ENCODE measurements at regions not wholly inside any gene's neighbourhood (a gene's known extent, or its start where the extent isn't known, plus 50 kb on each side); places are given as distances from the start of the nearest gene placed in this dataset.

DNA sequence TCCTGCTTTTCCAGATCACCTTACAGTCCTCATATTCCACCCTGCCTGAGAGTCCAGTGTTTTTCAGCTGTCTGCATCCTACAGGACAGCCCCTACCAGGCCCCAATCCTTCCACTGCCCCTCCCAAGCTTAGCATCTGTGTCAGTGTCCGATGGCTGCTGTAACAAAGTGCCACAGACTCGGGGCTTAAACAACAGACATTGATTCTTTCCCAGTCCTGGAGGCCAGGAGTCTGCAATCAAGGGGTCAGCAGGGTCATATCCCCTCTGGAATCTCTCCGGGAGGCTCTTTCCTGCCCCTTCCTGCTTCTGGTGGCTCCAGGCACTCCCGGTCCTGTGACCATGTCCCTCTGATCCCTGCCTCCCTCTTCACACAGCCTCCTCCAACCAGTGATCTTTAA, 396.6 kb upstream of the MAP3K7 start:
- WGBS, 3 donors: 42 to 53% (median 47%) methylated on average over 4 of the region's 4 CpGs
- H3K27ac ChIP-seq (ENCODE audit: low read depth in 1 of 3, low read length in 2 of 3): no peak overlapping the region
- no peak for FAIRE-seq
- no peaks in the 10 kb centered on the region for H3K4me1 ChIP-seq (ENCODE audit: control insufficient read depth in 3 of 3, insufficient read depth in 2 of 3, low read depth in 1 of 3, low read length in 2 of 3)
- no peaks in the 10 kb centered on the region for H3K9me3 ChIP-seq (ENCODE audit: control insufficient read depth in 2 of 2, insufficient read depth in 1 of 2, low read depth in 1 of 2, low read length in 1 of 2)
- DNase-seq: no peak
- H3K27me3 ChIP-seq (ENCODE audit: control insufficient read depth in 3 of 3, insufficient read depth in 3 of 3, low read length in 3 of 3): no peaks in the 10 kb centered on the region
- no peak overlapping the region for H3K4me3 ChIP-seq (ENCODE audit: low read depth in 1 of 3, low read length in 3 of 3)
- H3K36me3 ChIP-seq (ENCODE audit: control insufficient read depth in 3 of 3, insufficient read depth in 2 of 3, low read depth in 1 of 3, low read length in 3 of 3): no peaks in the 10 kb centered on the region

DNA sequence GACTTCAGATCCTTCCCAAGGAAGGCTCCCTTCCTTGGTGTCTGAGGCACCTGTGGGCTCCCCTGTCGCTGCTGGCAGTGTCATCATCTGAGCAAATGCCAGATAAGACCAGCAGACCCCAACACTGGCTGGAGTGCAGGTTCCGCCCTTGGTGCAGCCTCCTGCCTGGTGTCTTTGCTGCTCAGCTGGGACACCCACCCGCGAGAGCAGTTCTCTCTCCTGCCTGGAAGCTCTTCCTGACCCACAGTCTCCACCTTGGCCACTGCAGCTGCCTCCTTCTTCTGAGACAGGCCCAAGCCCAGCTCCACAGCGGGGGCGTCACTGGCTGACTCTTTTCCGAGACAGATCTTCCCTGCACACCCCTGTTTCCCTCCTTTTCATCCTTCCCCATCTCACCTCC, 395.7 kb upstream of the MAP3K7 start:
- Histone ChIP-seq H3K9me3 (ENCODE audit: control insufficient read depth in 2 of 2, insufficient read depth in 1 of 2, low read depth in 1 of 2, low read length in 1 of 2) (no peaks in the 10 kb centered on the region), H3K4me3 (ENCODE audit: low read depth in 1 of 3, low read length in 3 of 3) (no peak overlapping the region), H3K36me3 (ENCODE audit: control insufficient read depth in 3 of 3, insufficient read depth in 2 of 3, low read depth in 1 of 3, low read length in 3 of 3) (no peaks in the 10 kb centered on the region), H3K27ac (ENCODE audit: low read depth in 1 of 3, low read length in 2 of 3) (no peak overlapping the region), H3K4me1 (ENCODE audit: control insufficient read depth in 3 of 3, insufficient read depth in 2 of 3, low read depth in 1 of 3, low read length in 2 of 3) (no peaks in the 10 kb centered on the region), H3K27me3 (ENCODE audit: control insufficient read depth in 3 of 3, insufficient read depth in 3 of 3, low read length in 3 of 3) (no peaks in the 10 kb centered on the region)
- 81 to 89% (median 86%) methylated on average over 7 of the region's 7 CpGs for WGBS, 3 donors
- FAIRE-seq (no peak), DNase-seq (no peak)

DNA sequence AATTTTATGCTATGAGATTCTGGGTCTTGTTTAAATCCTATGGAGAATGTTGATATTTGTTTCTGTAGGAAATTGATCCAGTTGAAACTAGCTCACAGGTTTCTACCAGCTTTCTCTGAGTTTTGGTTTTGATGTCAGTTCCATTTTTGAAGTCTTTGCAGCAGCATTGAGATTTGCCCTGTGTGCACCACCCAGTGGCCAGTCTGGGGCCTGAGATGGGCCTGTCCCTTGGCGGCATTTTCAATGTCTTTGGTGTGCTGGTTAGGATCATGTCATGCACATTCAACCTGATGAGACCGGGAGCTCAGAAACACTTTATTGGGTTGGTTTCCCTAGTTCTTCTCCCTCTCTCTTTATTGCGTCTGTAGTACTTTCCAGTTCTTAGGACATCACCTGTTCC, 395.2 kb upstream of the MAP3K7 start:
- no peak overlapping the region for H3K4me3 ChIP-seq (ENCODE audit: low read depth in 1 of 3, low read length in 3 of 3)
- FAIRE-seq (no peak), DNase-seq (no peak)
- H3K27me3 ChIP-seq (ENCODE audit: control insufficient read depth in 3 of 3, insufficient read depth in 3 of 3, low read length in 3 of 3): no peaks in the 10 kb centered on the region
- H3K9me3 ChIP-seq (ENCODE audit: control insufficient read depth in 2 of 2, insufficient read depth in 1 of 2, low read depth in 1 of 2, low read length in 1 of 2): no peaks in the 10 kb centered on the region
- WGBS, 3 donors: 87 to 90% (median 88%) methylated on average over 3 of the region's 3 CpGs
- H3K4me1 ChIP-seq (ENCODE audit: control insufficient read depth in 3 of 3, insufficient read depth in 2 of 3, low read depth in 1 of 3, low read length in 2 of 3): no peaks in the 10 kb centered on the region
- H3K27ac ChIP-seq (ENCODE audit: low read depth in 1 of 3, low read length in 2 of 3): no peak overlapping the region
- no peaks in the 10 kb centered on the region for H3K36me3 ChIP-seq (ENCODE audit: control insufficient read depth in 3 of 3, insufficient read depth in 2 of 3, low read depth in 1 of 3, low read length in 3 of 3)

DNA sequence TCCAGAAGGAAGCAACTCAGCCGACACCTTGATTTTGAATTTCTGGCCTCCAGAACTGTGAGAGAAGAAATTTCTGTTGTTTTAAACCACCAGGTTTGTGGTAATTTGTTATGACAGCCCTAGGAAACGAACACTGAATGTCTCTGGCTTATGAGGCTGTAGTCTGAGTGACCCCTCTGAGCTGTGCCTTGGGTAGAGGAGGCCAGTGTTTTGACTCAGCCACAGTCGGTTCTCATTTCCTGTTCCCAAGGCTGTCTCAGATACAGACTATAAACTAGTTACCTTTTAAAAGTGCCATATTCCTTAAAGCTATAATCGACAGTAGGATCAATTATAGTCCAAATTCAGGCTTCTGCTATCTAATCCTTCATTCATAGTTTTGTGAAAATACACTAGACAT, 391.2 kb upstream of the MAP3K7 start:
- H3K9me3 ChIP-seq (ENCODE audit: control insufficient read depth in 2 of 2, insufficient read depth in 1 of 2, low read depth in 1 of 2, low read length in 1 of 2): no peaks in the 10 kb centered on the region
- WGBS, 3 donors: 41 to 48% (median 48%) methylated on average over 4 of the region's 4 CpGs
- no peaks in the 10 kb centered on the region for H3K36me3 ChIP-seq (ENCODE audit: control insufficient read depth in 3 of 3, insufficient read depth in 2 of 3, low read depth in 1 of 3, low read length in 3 of 3)
- DNase-seq (no peak), FAIRE-seq (no peak)
- no peaks in the 10 kb centered on the region for H3K27me3 ChIP-seq (ENCODE audit: control insufficient read depth in 3 of 3, insufficient read depth in 3 of 3, low read length in 3 of 3)
- H3K4me1 ChIP-seq (ENCODE audit: control insufficient read depth in 3 of 3, insufficient read depth in 2 of 3, low read depth in 1 of 3, low read length in 2 of 3): no peaks in the 10 kb centered on the region
- no peak overlapping the region for H3K27ac ChIP-seq (ENCODE audit: low read depth in 1 of 3, low read length in 2 of 3)
- no peak overlapping the region for H3K4me3 ChIP-seq (ENCODE audit: low read depth in 1 of 3, low read length in 3 of 3)

DNA sequence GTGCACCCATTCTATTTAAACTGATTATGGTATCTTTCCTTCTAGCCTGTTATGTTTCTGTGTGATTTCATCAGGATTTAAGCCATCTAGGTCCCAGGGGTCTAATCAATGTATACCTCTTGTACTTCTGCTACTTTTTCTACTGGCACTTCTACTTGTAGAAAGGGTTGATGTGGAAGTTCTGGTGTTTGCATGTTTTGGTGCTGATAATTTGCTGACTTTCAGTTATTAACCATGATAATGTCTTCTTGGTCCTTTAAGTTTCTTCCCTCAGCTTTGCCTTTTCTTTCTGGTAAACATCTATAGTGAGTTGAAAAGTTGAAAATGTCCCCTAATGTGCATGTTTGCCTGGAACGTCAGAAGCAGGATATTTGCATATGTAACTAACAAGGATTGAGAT, 390.6 kb upstream of the MAP3K7 start:
- Histone ChIP-seq H3K9me3 (ENCODE audit: control insufficient read depth in 2 of 2, insufficient read depth in 1 of 2, low read depth in 1 of 2, low read length in 1 of 2) (no peaks in the 10 kb centered on the region), H3K4me3 (ENCODE audit: low read depth in 1 of 3, low read length in 3 of 3) (no peak overlapping the region), H3K36me3 (ENCODE audit: control insufficient read depth in 3 of 3, insufficient read depth in 2 of 3, low read depth in 1 of 3, low read length in 3 of 3) (no peaks in the 10 kb centered on the region), H3K27me3 (ENCODE audit: control insufficient read depth in 3 of 3, insufficient read depth in 3 of 3, low read length in 3 of 3) (no peaks in the 10 kb centered on the region), H3K27ac (ENCODE audit: low read depth in 1 of 3, low read length in 2 of 3) (no peak overlapping the region), H3K4me1 (ENCODE audit: control insufficient read depth in 3 of 3, insufficient read depth in 2 of 3, low read depth in 1 of 3, low read length in 2 of 3) (no peaks in the 10 kb centered on the region)
- 58 to 64% (median 62%) methylated on average over 1 of the region's 1 CpG for WGBS, 3 donors
- no peak for FAIRE-seq
- no peak for DNase-seq

DNA sequence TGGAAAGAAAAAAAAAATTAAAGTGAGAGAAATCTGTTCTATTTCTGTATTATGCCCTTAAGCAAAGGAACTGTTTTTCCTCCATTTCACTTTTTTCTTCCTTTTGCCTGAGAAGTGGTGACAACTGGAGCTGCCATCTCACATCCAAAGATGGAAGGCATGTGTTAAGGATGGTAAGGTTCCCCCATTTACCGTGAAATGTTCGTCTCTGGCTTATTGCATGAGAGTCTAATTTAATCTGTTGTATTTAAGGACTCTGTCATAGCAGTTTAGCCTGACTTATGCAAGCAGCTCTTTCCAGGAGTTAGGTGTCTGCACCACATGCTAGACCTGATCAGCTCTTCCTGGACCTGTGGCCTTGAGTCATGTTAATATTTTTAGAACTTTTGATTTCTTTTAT, 389.5 kb upstream of the MAP3K7 start:
- FAIRE-seq: no peak

DNA sequence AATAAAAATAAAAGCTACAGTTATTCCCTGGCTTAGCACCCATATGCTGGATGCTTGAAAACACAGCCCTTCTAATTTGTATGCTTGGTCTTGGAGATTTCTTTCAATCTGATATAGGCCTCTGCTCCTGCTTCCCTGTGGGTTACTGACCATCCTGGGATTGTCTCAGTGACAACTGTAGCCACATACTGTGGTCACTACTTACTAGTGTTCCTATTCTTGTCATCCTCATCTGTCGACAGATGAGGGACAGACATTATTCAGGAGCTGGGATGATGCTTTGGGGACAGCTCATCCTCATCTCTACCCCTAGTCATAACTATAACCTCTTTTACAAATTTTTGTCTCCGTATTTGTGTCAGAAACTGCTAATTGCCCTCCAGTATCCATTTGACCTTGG, 388.9 kb upstream of the MAP3K7 start:
- FAIRE-seq: no peak
- Histone ChIP-seq H3K27ac (ENCODE audit: low read depth in 1 of 3, low read length in 2 of 3) (no peak overlapping the region), H3K4me3 (ENCODE audit: low read depth in 1 of 3, low read length in 3 of 3) (no peak overlapping the region), H3K27me3 (ENCODE audit: control insufficient read depth in 3 of 3, insufficient read depth in 3 of 3, low read length in 3 of 3) (no peaks in the 10 kb centered on the region), H3K36me3 (ENCODE audit: control insufficient read depth in 3 of 3, insufficient read depth in 2 of 3, low read depth in 1 of 3, low read length in 3 of 3) (no peaks in the 10 kb centered on the region), H3K4me1 (ENCODE audit: control insufficient read depth in 3 of 3, insufficient read depth in 2 of 3, low read depth in 1 of 3, low read length in 2 of 3) (no peaks in the 10 kb centered on the region), H3K9me3 (ENCODE audit: control insufficient read depth in 2 of 2, insufficient read depth in 1 of 2, low read depth in 1 of 2, low read length in 1 of 2) (no peaks in the 10 kb centered on the region)
- 66 to 75% (median 71%) methylated on average over 2 of the region's 2 CpGs for WGBS, 3 donors
- no peak for DNase-seq

More for the DNA sequence above, 389.5 kb upstream of the MAP3K7 start:
- Histone ChIP-seq H3K9me3 (ENCODE audit: control insufficient read depth in 2 of 2, insufficient read depth in 1 of 2, low read depth in 1 of 2, low read length in 1 of 2) (no peaks in the 10 kb centered on the region), H3K4me3 (ENCODE audit: low read depth in 1 of 3, low read length in 3 of 3) (no peak overlapping the region), H3K4me1 (ENCODE audit: control insufficient read depth in 3 of 3, insufficient read depth in 2 of 3, low read depth in 1 of 3, low read length in 2 of 3) (no peaks in the 10 kb centered on the region), H3K36me3 (ENCODE audit: control insufficient read depth in 3 of 3, insufficient read depth in 2 of 3, low read depth in 1 of 3, low read length in 3 of 3) (no peaks in the 10 kb centered on the region), H3K27me3 (ENCODE audit: control insufficient read depth in 3 of 3, insufficient read depth in 3 of 3, low read length in 3 of 3) (no peaks in the 10 kb centered on the region), H3K27ac (ENCODE audit: low read depth in 1 of 3, low read length in 2 of 3) (no peak overlapping the region)
- DNase-seq: no peak
- WGBS, 3 donors: 87 to 95% (median 92%) methylated on average over 2 of the region's 2 CpGs

DNA sequence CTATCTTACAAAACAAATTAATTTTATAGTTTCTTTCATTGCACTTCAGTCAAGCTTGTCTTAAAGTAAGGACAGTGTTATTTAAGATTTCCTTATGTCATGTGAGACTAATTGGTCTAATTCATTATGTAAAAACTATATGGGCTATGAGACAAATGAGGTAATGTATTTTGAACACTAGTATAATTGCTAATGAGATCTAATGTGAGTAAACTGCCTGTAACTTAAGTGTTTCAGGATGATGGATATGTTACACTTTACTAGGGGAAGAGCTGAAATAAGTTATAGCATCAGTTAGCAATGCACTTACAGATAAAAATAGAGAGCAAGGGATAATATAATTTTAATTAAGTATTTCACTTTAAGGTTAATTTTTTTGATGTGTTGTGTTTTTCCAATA, 386.3 kb upstream of the MAP3K7 start:
- no peak overlapping the region for H3K27ac ChIP-seq (ENCODE audit: low read depth in 1 of 3, low read length in 2 of 3)
- no peak for FAIRE-seq
- no peaks in the 10 kb centered on the region for H3K36me3 ChIP-seq (ENCODE audit: control insufficient read depth in 3 of 3, insufficient read depth in 2 of 3, low read depth in 1 of 3, low read length in 3 of 3)
- DNase-seq: no peak
- no peak overlapping the region for H3K4me3 ChIP-seq (ENCODE audit: low read depth in 1 of 3, low read length in 3 of 3)
- H3K27me3 ChIP-seq (ENCODE audit: control insufficient read depth in 3 of 3, insufficient read depth in 3 of 3, low read length in 3 of 3): no peaks in the 10 kb centered on the region
- no peaks in the 10 kb centered on the region for H3K4me1 ChIP-seq (ENCODE audit: control insufficient read depth in 3 of 3, insufficient read depth in 2 of 3, low read depth in 1 of 3, low read length in 2 of 3)
- H3K9me3 ChIP-seq (ENCODE audit: control insufficient read depth in 2 of 2, insufficient read depth in 1 of 2, low read depth in 1 of 2, low read length in 1 of 2): no peaks in the 10 kb centered on the region

DNA sequence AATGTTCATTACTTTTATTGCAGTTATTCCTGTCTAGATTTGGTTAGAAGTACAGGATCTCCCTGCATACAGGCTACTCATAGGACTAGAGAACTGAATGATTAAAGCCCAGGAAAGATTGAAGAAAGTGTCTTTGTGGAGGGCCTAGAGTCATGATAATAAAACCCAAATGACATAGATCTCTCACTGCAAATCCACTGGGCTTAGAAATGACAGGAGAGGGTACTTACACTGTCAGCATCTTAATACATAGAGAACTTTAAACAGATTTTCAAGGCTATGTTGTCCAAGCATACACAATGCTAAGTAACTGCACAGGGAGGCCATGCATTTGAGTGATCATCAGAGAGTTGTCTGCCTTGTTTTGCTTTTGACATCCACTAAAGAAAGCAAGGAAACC, 383.8 kb upstream of the MAP3K7 start:
- Histone ChIP-seq H3K27ac (ENCODE audit: low read depth in 1 of 3, low read length in 2 of 3) (no peak overlapping the region), H3K27me3 (ENCODE audit: control insufficient read depth in 3 of 3, insufficient read depth in 3 of 3, low read length in 3 of 3) (no peaks in the 10 kb centered on the region), H3K4me3 (ENCODE audit: low read depth in 1 of 3, low read length in 3 of 3) (no peak overlapping the region), H3K9me3 (ENCODE audit: control insufficient read depth in 2 of 2, insufficient read depth in 1 of 2, low read depth in 1 of 2, low read length in 1 of 2) (no peaks in the 10 kb centered on the region), H3K36me3 (ENCODE audit: control insufficient read depth in 3 of 3, insufficient read depth in 2 of 3, low read depth in 1 of 3, low read length in 3 of 3) (no peaks in the 10 kb centered on the region), H3K4me1 (ENCODE audit: control insufficient read depth in 3 of 3, insufficient read depth in 2 of 3, low read depth in 1 of 3, low read length in 2 of 3) (no peaks in the 10 kb centered on the region)
- no peak for DNase-seq
- no peak for FAIRE-seq
